H9 (cell line): ENCODE measurements at regions not wholly inside any gene's neighbourhood (a gene's known extent, or its start where the extent isn't known, plus 50 kb on each side); places are given as distances from the start of the nearest gene placed in this dataset.
A peak's percentile ranks its signal among the peaks of the same experiment; 100 is the strongest.

Experiments used
- DNase-seq: peaks from one replicate; pipeline ENCODE4 v3.0.0-alpha.2; 2017
- H2AFZ ChIP-seq: one replicate; pipeline ENCODE4 v1.6.1; 2013; ENCODE audit warnings: mild to moderate bottlenecking, low read length, control low read depth, moderate library complexity
- H2AK5ac ChIP-seq: 2 replicates; pipeline ENCODE4 v1.6.1; 2013; ENCODE audit warnings: low read length, control low read depth, mixed read lengths; ENCODE audit not compliant: insufficient read length
- H2BK120ac ChIP-seq: one replicate; pipeline ENCODE4 v1.6.1; 2013; ENCODE audit warnings: low read depth, mild to moderate bottlenecking, low read length, control low read depth, inconsistent platforms; ENCODE audit not compliant: poor library complexity, severe bottlenecking
- H2BK12ac ChIP-seq: 2 replicates; pipeline ENCODE4 v1.6.1; 2013; ENCODE audit warnings: low read length, control low read depth, mixed read lengths, low read depth; ENCODE audit not compliant: insufficient read length
- H2BK15ac ChIP-seq: 2 replicates; pipeline ENCODE4 v1.6.1; 2013; ENCODE audit warnings: low read depth, low read length, control low read depth
- H2BK20ac ChIP-seq: one replicate; pipeline ENCODE4 v1.6.1; 2013; ENCODE audit warnings: low read depth, mild to moderate bottlenecking, low read length, control low read depth, inconsistent platforms; ENCODE audit not compliant: poor library complexity, severe bottlenecking
- H2BK5ac ChIP-seq: 2 replicates; pipeline ENCODE4 v1.6.1; 2013; ENCODE audit warnings: low read length, control low read depth, mixed read lengths; ENCODE audit not compliant: insufficient read length
- H3K14ac ChIP-seq: 2 replicates; pipeline ENCODE4 v1.6.1; 2013; ENCODE audit warnings: low read length, control low read depth; ENCODE audit not compliant: insufficient read depth
- H3K18ac ChIP-seq: 2 replicates; pipeline ENCODE4 v1.6.1; 2013; ENCODE audit warnings: low read depth, mild to moderate bottlenecking, mixed read lengths, low read length, control low read depth; ENCODE audit not compliant: insufficient read length
- H3K23ac ChIP-seq: 2 replicates; pipeline ENCODE4 v1.6.1; 2013; ENCODE audit warnings: low read length, control low read depth, mixed read lengths, low read depth; ENCODE audit not compliant: insufficient read length
- H3K23me2 ChIP-seq: 2 replicates; pipeline ENCODE4 v1.6.1; 2013; ENCODE audit warnings: low read depth, mild to moderate bottlenecking, mixed read lengths, low read length, control low read depth; ENCODE audit not compliant: insufficient read length, poor library complexity, severe bottlenecking
- H3K27ac ChIP-seq: 2 replicates; pipeline ENCODE4 v1.5.1; 2013; ENCODE audit warnings: low read length, control low read depth, mixed read lengths, low read depth; ENCODE audit not compliant: insufficient read length
- H3K27me3 ChIP-seq: 2 replicates; pipeline ENCODE4 v1.6.1; 2013; ENCODE audit warnings: low read length, control low read depth, inconsistent platforms; ENCODE audit not compliant: insufficient read depth
- H3K4ac ChIP-seq: 2 replicates; pipeline ENCODE4 v1.6.1; 2013; ENCODE audit warnings: low read depth, mild to moderate bottlenecking, control low read depth, inconsistent platforms, low read length, moderate library complexity
- H3K4me1 ChIP-seq: 2 replicates; pipeline ENCODE4 v1.6.1; 2013; ENCODE audit warnings: low read length, control low read depth, inconsistent platforms; ENCODE audit not compliant: insufficient read depth
- H3K4me2 ChIP-seq: 2 replicates; pipeline ENCODE4 v1.6.1; 2013; ENCODE audit warnings: low read length, control low read depth, mixed read lengths; ENCODE audit not compliant: insufficient read length, insufficient read depth
- H3K56ac ChIP-seq: 2 replicates; pipeline ENCODE4 v1.6.1; 2013; ENCODE audit warnings: low read depth, mild to moderate bottlenecking, mixed read lengths, low read length, control low read depth; ENCODE audit not compliant: insufficient read length
- H3K79me1 ChIP-seq: 2 replicates; pipeline ENCODE4 v1.6.1; 2013; ENCODE audit warnings: low read depth, mild to moderate bottlenecking, moderate library complexity, low read length, control low read depth, inconsistent platforms; ENCODE audit not compliant: insufficient read depth, poor library complexity, severe bottlenecking
- H3K79me2 ChIP-seq: 2 replicates; pipeline ENCODE4 v1.6.1; 2013; ENCODE audit warnings: low read length, control low read depth, inconsistent platforms; ENCODE audit not compliant: insufficient read depth
- H3K9ac ChIP-seq: 2 replicates; pipeline ENCODE4 v1.6.1; 2013; ENCODE audit warnings: low read length, control low read depth, mixed read lengths; ENCODE audit not compliant: insufficient read length; ENCODE audit errors: extremely low read depth
- H3K9me3 ChIP-seq: one replicate; pipeline ENCODE4 v1.6.1; 2013; ENCODE audit warnings: low read depth, low read length, inconsistent platforms; ENCODE audit not compliant: control insufficient read depth
- H3T11ph ChIP-seq: one replicate; pipeline ENCODE4 v1.6.1; 2013; ENCODE audit warnings: mild to moderate bottlenecking, low read length, control low read depth, inconsistent platforms
- H4K20me1 ChIP-seq: one replicate; pipeline ENCODE4 v1.6.1; 2013; ENCODE audit not compliant: control insufficient read depth, insufficient read length, insufficient read depth
- H4K5ac ChIP-seq: 2 replicates; pipeline ENCODE4 v1.6.1; 2013; ENCODE audit warnings: low read depth, mild to moderate bottlenecking, mixed read lengths, low read length, control low read depth; ENCODE audit not compliant: insufficient read length
- H4K8ac ChIP-seq: replicated peaks from 2 replicates; pipeline ENCODE4 v1.6.1; 2013; ENCODE audit warnings: low read length, control low read depth, mixed read lengths, low read depth; ENCODE audit not compliant: insufficient read length
- H4K91ac ChIP-seq: 2 replicates; pipeline ENCODE4 v1.6.1; 2013; ENCODE audit warnings: low read depth, mild to moderate bottlenecking, moderate library complexity, mixed read lengths, low read length, control low read depth; ENCODE audit not compliant: insufficient read length
- H3K27ac Mint-ChIP-seq, 3 experiments: 2 replicates in 2 of 3; 3 replicates in 1 of 3; pipeline ENCODE4 v1.8.0; 2020 to 2021; ENCODE audit warnings: mixed read lengths in 3 of 3, mild to moderate bottlenecking in 1 of 3, moderate library complexity in 1 of 3
- H3K27me3 Mint-ChIP-seq: 2 replicates; pipeline ENCODE4 v1.8.0; 2021; ENCODE audit warnings: low read depth, mild to moderate bottlenecking, moderate library complexity, mixed read lengths
- H3K36me3 Mint-ChIP-seq, 3 experiments: 2 replicates in 2 of 3; 3 replicates in 1 of 3; pipeline ENCODE4 v1.8.0; 2020 to 2021; ENCODE audit warnings: low read depth in 3 of 3, mixed read lengths in 3 of 3; ENCODE audit not compliant: insufficient read depth in 1 of 3
- H3K4me1 Mint-ChIP-seq, 2 experiments: 2 replicates each; pipeline ENCODE4 v1.8.0; 2020; ENCODE audit warnings: mixed read lengths in 2 of 2
- H3K4me3 Mint-ChIP-seq, 2 experiments: 2 replicates in 1 of 2; 3 replicates in 1 of 2; pipeline ENCODE4 v1.8.0; 2020 to 2021; ENCODE audit warnings: mild to moderate bottlenecking in 2 of 2, mixed read lengths in 2 of 2, moderate library complexity in 1 of 2
- H3K9me3 Mint-ChIP-seq, 2 experiments: 2 replicates in 1 of 2; 3 replicates in 1 of 2; pipeline ENCODE4 v1.8.0; 2020; ENCODE audit warnings: mild to moderate bottlenecking in 2 of 2, mixed read lengths in 2 of 2, moderate library complexity in 1 of 2
- WGBS: extraction: QIAGEN DNeasy Blood & Tissue Kit; methylation state at CpG from one replicate; pipeline ENCODE4 v1.1.7; 2013; ENCODE audit warnings: missing lambda C conversion rate, low lambda C conversion rate, mixed read lengths; ENCODE audit not compliant: insufficient read length; ENCODE audit errors: extremely low coverage; 5-methylcytosine and 5-hydroxymethylcytosine counted together
- TF ChIP-seq, protein P1 (sequence below): fragments of 200-600 bp; sonication (generic); conservative IDR thresholded peaks from 3 replicates; pipeline ENCODE4 v1.8.0; 2021; ENCODE audit warnings: antibody characterized with exemption, mild to moderate bottlenecking

- Histone ChIP-seq H2BK20ac (no peak overlapping the region), H3K14ac (no peak overlapping the region), H3K79me1 (no peaks in the 10 kb centered on the region), H4K8ac (no peak overlapping the region), H2AK5ac (no peak overlapping the region), H2AFZ (no peak overlapping the region), H3K27ac (no peak overlapping the region), H2BK12ac (no peak overlapping the region), H3K4ac (no peak overlapping the region), H3K23ac (no peak overlapping the region), H2BK15ac (no peak overlapping the region), H3K56ac (no peak overlapping the region), H2BK5ac (no peak overlapping the region), H4K91ac (no peak overlapping the region), H4K20me1 (no peaks in the 10 kb centered on the region), H3K4me2 (no peak overlapping the region), H3K27me3 (no peaks in the 10 kb centered on the region), H3K79me2 (no peaks in the 10 kb centered on the region), H3K9ac (no peak overlapping the region), H3K18ac (no peak overlapping the region), H3K9me3 (no peaks in the 10 kb centered on the region), H4K5ac (no peak overlapping the region), H2BK120ac (no peak overlapping the region), H3T11ph (no peak overlapping the region), H3K23me2 (no peaks in the 10 kb centered on the region), H3K4me1 (no peaks in the 10 kb centered on the region)
- peaks cover 0 to 2% (median 0%) of the 10 kb centered on the region in 3 experiments; a peak in 3 of 7 replicates for H3K36me3 Mint-ChIP-seq
- DNase-seq = no peak
- no peak overlapping the region for H3K4me3 Mint-ChIP-seq
- TF ChIP-seq, protein P1, sequence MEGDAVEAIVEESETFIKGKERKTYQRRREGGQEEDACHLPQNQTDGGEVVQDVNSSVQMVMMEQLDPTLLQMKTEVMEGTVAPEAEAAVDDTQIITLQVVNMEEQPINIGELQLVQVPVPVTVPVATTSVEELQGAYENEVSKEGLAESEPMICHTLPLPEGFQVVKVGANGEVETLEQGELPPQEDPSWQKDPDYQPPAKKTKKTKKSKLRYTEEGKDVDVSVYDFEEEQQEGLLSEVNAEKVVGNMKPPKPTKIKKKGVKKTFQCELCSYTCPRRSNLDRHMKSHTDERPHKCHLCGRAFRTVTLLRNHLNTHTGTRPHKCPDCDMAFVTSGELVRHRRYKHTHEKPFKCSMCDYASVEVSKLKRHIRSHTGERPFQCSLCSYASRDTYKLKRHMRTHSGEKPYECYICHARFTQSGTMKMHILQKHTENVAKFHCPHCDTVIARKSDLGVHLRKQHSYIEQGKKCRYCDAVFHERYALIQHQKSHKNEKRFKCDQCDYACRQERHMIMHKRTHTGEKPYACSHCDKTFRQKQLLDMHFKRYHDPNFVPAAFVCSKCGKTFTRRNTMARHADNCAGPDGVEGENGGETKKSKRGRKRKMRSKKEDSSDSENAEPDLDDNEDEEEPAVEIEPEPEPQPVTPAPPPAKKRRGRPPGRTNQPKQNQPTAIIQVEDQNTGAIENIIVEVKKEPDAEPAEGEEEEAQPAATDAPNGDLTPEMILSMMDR = no peak
- H3K27me3 Mint-ChIP-seq = no peaks in the 10 kb centered on the region
- no CpG with 5 or more reads among the region's 2 CpGs for WGBS
- H3K9me3 Mint-ChIP-seq = peaks cover 0 to 5% of the 10 kb centered on the region in 2 experiments; a peak in 2 of 5 replicates
- 0 out of 7 replicates have a peak overlapping the region, but pooled peaks of 1 of the 3 experiments have one; percentile 24 for H3K27ac Mint-ChIP-seq
- H3K4me1 Mint-ChIP-seq = no peaks in the 10 kb centered on the region
These were observed 190.2 kb upstream of the GK2 start for GRCh38 chr4:79598214-79598613.
